A549 (cell line): ENCODE measurements at regions not wholly inside any gene's neighbourhood (a gene's known extent, or its start where the extent isn't known, plus 50 kb on each side); places are given as distances from the start of the nearest gene placed in this dataset.

Experiments used
- CHD2 ChIP-seq: fragments of 150-350 bp; IDR thresholded peaks from 2 replicates; pipeline ENCODE4 v1.6.1; 2014; ENCODE audit warnings: low read length; ENCODE audit not compliant: partially characterized antibody
- EHMT2 ChIP-seq: fragments of 200-600 bp; sonication (generic); IDR thresholded peaks from 2 replicates; pipeline ENCODE4 v1.6.1; 2016; ENCODE audit warnings: antibody characterized with exemption, low read depth, mild to moderate bottlenecking, moderate library complexity
- EP300 ChIP-seq, 2 experiments: fragments of >200 bp; sonication (Bioruptor Twin); formaldehyde crosslinking; IDR thresholded peaks; 2 replicates in 1 of 2; 3 replicates in 1 of 2; pipeline ENCODE4 v1.6.1; 2016 to 2017
- ESRRA ChIP-seq: fragments of 150-350 bp; IDR thresholded peaks from 2 replicates; pipeline ENCODE4 v1.6.1; 2014; ENCODE audit warnings: mild to moderate bottlenecking, low read length, borderline replicate concordance
- FOSL2 ChIP-seq, 2 experiments: fragments of 450-650 bp in 1 of 2; fragments of >200 bp in 1 of 2; sonication (Bioruptor Twin) in 1 of 2; formaldehyde crosslinking; IDR thresholded peaks; 2 replicates each; pipeline versions ENCODE4 v1.5.0 to v1.6.1; 2016 to 2020; ENCODE audit warnings: mild to moderate bottlenecking in 1 of 2, moderate library complexity in 1 of 2
- HOXB13 ChIP-seq: fragments of 250-450 bp; sonication (Bioruptor Pico); IDR thresholded peaks from 2 replicates; pipeline ENCODE4 v1.5.0; 2020; ENCODE audit warnings: low read depth, mild to moderate bottlenecking, moderate library complexity
- KDM1A ChIP-seq: fragments of 200-600 bp; sonication (generic); IDR thresholded peaks from 2 replicates; pipeline ENCODE4 v1.6.1; 2016; ENCODE audit warnings: low read depth, mild to moderate bottlenecking
- KDM5A ChIP-seq: fragments of 200-600 bp; sonication (generic); IDR thresholded peaks from 2 replicates; pipeline ENCODE4 v1.6.1; 2016; ENCODE audit warnings: antibody characterized with exemption, mild to moderate bottlenecking
- MAFK ChIP-seq: fragments of 450-650 bp; IDR thresholded peaks from 2 replicates; pipeline ENCODE4 v1.6.1; 2014; ENCODE audit not compliant: partially characterized antibody
- NFE2L2 ChIP-seq: fragments of 150-350 bp; conservative IDR thresholded peaks from 2 replicates; pipeline ENCODE4 v1.6.1; 2014; ENCODE audit warnings: low read length
- POLR2A ChIP-seq: IDR thresholded peaks from 2 replicates; pipeline ENCODE4 v1.6.1; 2012; ENCODE audit warnings: mild to moderate bottlenecking, low read length
- RAD21 ChIP-seq, 2 experiments: fragments of >200 bp in 1 of 2; sonication (Bioruptor Twin) in 1 of 2; formaldehyde crosslinking in 1 of 2; IDR thresholded peaks in 1 of 2; conservative IDR thresholded peaks in 1 of 2; 2 replicates in 1 of 2; 3 replicates in 1 of 2; pipeline ENCODE4 v1.6.1; 2012 to 2018; ENCODE audit warnings: inconsistent platforms in 1 of 2
- TF ChIP-seq, protein P1 (sequence below): fragments of >200 bp; sonication (Bioruptor Twin); formaldehyde crosslinking; IDR thresholded peaks from 3 replicates; pipeline ENCODE4 v1.5.1; 2016
- TF ChIP-seq, protein P2 (sequence below): fragments of 200-600 bp; sonication (generic); IDR thresholded peaks from 2 replicates; pipeline ENCODE4 v1.6.1; 2016; ENCODE audit warnings: antibody characterized with exemption, mild to moderate bottlenecking, moderate library complexity

DNA sequence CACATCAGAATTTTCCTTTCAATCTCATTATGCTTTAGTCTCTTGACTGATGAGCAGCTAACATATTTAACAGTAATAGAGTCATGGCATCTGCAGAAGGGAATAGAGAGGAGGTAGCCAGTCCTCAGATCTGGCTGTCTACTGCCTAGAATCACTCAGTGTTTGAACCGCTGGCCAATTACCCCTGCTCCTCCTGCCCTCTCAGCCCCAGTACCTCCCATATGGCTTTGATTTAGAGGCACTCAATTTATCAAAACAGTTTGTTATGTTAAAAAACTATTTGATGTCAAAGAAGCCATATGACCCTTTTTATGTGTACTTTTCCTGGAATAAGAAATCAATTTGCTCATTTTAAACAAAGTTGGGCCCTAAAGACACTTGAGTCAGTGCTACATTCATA lies 355.2 kb downstream of the CMPK2 start:
- TF ChIP-seq, protein P1, sequence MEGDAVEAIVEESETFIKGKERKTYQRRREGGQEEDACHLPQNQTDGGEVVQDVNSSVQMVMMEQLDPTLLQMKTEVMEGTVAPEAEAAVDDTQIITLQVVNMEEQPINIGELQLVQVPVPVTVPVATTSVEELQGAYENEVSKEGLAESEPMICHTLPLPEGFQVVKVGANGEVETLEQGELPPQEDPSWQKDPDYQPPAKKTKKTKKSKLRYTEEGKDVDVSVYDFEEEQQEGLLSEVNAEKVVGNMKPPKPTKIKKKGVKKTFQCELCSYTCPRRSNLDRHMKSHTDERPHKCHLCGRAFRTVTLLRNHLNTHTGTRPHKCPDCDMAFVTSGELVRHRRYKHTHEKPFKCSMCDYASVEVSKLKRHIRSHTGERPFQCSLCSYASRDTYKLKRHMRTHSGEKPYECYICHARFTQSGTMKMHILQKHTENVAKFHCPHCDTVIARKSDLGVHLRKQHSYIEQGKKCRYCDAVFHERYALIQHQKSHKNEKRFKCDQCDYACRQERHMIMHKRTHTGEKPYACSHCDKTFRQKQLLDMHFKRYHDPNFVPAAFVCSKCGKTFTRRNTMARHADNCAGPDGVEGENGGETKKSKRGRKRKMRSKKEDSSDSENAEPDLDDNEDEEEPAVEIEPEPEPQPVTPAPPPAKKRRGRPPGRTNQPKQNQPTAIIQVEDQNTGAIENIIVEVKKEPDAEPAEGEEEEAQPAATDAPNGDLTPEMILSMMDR = no peak
- no peak for TF ChIP-seq NFE2L2
- TF ChIP-seq, protein P2, sequence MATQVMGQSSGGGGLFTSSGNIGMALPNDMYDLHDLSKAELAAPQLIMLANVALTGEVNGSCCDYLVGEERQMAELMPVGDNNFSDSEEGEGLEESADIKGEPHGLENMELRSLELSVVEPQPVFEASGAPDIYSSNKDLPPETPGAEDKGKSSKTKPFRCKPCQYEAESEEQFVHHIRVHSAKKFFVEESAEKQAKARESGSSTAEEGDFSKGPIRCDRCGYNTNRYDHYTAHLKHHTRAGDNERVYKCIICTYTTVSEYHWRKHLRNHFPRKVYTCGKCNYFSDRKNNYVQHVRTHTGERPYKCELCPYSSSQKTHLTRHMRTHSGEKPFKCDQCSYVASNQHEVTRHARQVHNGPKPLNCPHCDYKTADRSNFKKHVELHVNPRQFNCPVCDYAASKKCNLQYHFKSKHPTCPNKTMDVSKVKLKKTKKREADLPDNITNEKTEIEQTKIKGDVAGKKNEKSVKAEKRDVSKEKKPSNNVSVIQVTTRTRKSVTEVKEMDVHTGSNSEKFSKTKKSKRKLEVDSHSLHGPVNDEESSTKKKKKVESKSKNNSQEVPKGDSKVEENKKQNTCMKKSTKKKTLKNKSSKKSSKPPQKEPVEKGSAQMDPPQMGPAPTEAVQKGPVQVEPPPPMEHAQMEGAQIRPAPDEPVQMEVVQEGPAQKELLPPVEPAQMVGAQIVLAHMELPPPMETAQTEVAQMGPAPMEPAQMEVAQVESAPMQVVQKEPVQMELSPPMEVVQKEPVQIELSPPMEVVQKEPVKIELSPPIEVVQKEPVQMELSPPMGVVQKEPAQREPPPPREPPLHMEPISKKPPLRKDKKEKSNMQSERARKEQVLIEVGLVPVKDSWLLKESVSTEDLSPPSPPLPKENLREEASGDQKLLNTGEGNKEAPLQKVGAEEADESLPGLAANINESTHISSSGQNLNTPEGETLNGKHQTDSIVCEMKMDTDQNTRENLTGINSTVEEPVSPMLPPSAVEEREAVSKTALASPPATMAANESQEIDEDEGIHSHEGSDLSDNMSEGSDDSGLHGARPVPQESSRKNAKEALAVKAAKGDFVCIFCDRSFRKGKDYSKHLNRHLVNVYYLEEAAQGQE = no peak
- TF ChIP-seq RAD21 (conservative IDR thresholded peaks at IDR 0.05 in 1 of 2, IDR thresholded peaks at IDR 0.05 in 1 of 2) = no peak
- no peak for TF ChIP-seq ESRRA
- no peak for TF ChIP-seq POLR2A
- TF ChIP-seq EHMT2 = no peak
- TF ChIP-seq FOSL2 (IDR thresholded peaks at IDR 0.05) = no peak
- TF ChIP-seq FOSL2 (CRISPR knock-in tag; IDR thresholded peaks at IDR 0.05) = no peak
- no peak for TF ChIP-seq KDM5A
- no peak for TF ChIP-seq HOXB13
- no peak for TF ChIP-seq CHD2
- TF ChIP-seq MAFK = no peak
- no peak for TF ChIP-seq KDM1A
- TF ChIP-seq EP300 (IDR thresholded peaks at IDR 0.05) = no peak
